ENCODE measurements at regions not wholly inside any gene's neighbourhood (a gene's known extent, or its start where the extent isn't known, plus 50 kb on each side); places are given as distances from the start of the nearest gene placed in this dataset.

GRCh38 chr1:34398241-34398915 lies 221.7 kb downstream of the C1orf94 start:
- no peak overlapping the region for H3K4me3 ChIP-seq (ENCODE audit: low read depth, low read length)
- Mint-ChIP-seq H3K9me3 (ENCODE audit: unreplicated experiment) (no peaks in the 10 kb centered on the region), H3K27me3 (ENCODE audit: insufficient read depth, unreplicated experiment) (no peaks in the 10 kb centered on the region), H3K4me3 (ENCODE audit: unreplicated experiment) (no peak overlapping the region), H3K27ac (ENCODE audit: unreplicated experiment) (no peak overlapping the region), H3K4me1 (ENCODE audit: low read depth, unreplicated experiment) (no peaks in the 10 kb centered on the region), H3K36me3 (ENCODE audit: insufficient read depth, unreplicated experiment) (no peaks in the 10 kb centered on the region)
- ChIA-PET POLR2A (no interaction called here), CTCF (no interaction called here)
- intact Hi-C loops (cut with micrococcal nuclease; ENCODE audit: unreplicated experiment): no loop called here
- no TSS peak for BruUV-seq (replicated peaks)
- H3K9me3 ChIP-seq: no peaks in the 10 kb centered on the region
- no peaks in the 10 kb centered on the region for H3K4me1 ChIP-seq
- H3K36me3 ChIP-seq (ENCODE audit: control insufficient read depth, insufficient read depth, low read length): no peaks in the 10 kb centered on the region
- no peak for DNase-seq
- H3K27me3 ChIP-seq (replicated peaks; ENCODE audit: control insufficient read depth, insufficient read depth, low read length): no peaks in the 10 kb centered on the region
- TF ChIP-seq CTCF (IDR thresholded peaks at IDR 0.05; ENCODE audit: insufficient read depth in 1 of 2, low read depth in 1 of 2, low read length in 1 of 2, severe bottlenecking in 1 of 2, unreplicated experiment in 1 of 2): no peak

- ChIA-PET CTCF (no interaction called here), POLR2A (no interaction called here)
- no peaks in the 10 kb centered on the region for H3K4me1 ChIP-seq
- Mint-ChIP-seq H3K36me3 (ENCODE audit: insufficient read depth, unreplicated experiment) (no peaks in the 10 kb centered on the region), H3K27ac (ENCODE audit: unreplicated experiment) (no peak overlapping the region), H3K4me3 (ENCODE audit: unreplicated experiment) (no peak overlapping the region), H3K4me1 (ENCODE audit: low read depth, unreplicated experiment) (no peaks in the 10 kb centered on the region), H3K9me3 (ENCODE audit: unreplicated experiment) (no peaks in the 10 kb centered on the region), H3K27me3 (ENCODE audit: insufficient read depth, unreplicated experiment) (no peaks in the 10 kb centered on the region)
- no peaks in the 10 kb centered on the region for H3K27me3 ChIP-seq (replicated peaks; ENCODE audit: control insufficient read depth, insufficient read depth, low read length)
- BruUV-seq (replicated peaks): no TSS peak
- no peaks in the 10 kb centered on the region for H3K9me3 ChIP-seq
- no peak overlapping the region for H3K4me3 ChIP-seq (ENCODE audit: low read depth, low read length)
- no peaks in the 10 kb centered on the region for H3K36me3 ChIP-seq (ENCODE audit: control insufficient read depth, insufficient read depth, low read length)
- no peak for TF ChIP-seq CTCF (IDR thresholded peaks at IDR 0.05; ENCODE audit: insufficient read depth in 1 of 2, low read depth in 1 of 2, low read length in 1 of 2, severe bottlenecking in 1 of 2, unreplicated experiment in 1 of 2)
- intact Hi-C loops (cut with micrococcal nuclease; ENCODE audit: unreplicated experiment): no loop called here
- no peak for DNase-seq
These were observed 222.2 kb downstream of the C1orf94 start for GRCh38 chr1:34398916-34399275.

- POLR2A ChIA-PET: no interaction called here
- BruUV-seq (replicated peaks): no TSS peak
These were observed 224.0 kb downstream of the C1orf94 start for GRCh38 chr1:34400675-34401074.

More at GRCh38 chr1:34400675-34401074, 224.0 kb downstream of the C1orf94 start:
- Histone ChIP-seq H3K27me3 (replicated peaks; ENCODE audit: control insufficient read depth, insufficient read depth, low read length) (no peaks in the 10 kb centered on the region), H3K9me3 (no peaks in the 10 kb centered on the region), H3K4me1 (no peaks in the 10 kb centered on the region), H3K4me3 (ENCODE audit: low read depth, low read length) (no peak overlapping the region), H3K36me3 (ENCODE audit: control insufficient read depth, insufficient read depth, low read length) (no peaks in the 10 kb centered on the region)
- H3K9me3 Mint-ChIP-seq (ENCODE audit: unreplicated experiment): no peaks in the 10 kb centered on the region
- H3K4me1 Mint-ChIP-seq (ENCODE audit: low read depth, unreplicated experiment): no peaks in the 10 kb centered on the region
- CTCF ChIA-PET: no interaction called here
- H3K4me3 Mint-ChIP-seq (ENCODE audit: unreplicated experiment): no peak overlapping the region
- H3K27me3 Mint-ChIP-seq (ENCODE audit: insufficient read depth, unreplicated experiment): no peaks in the 10 kb centered on the region
- H3K36me3 Mint-ChIP-seq (ENCODE audit: insufficient read depth, unreplicated experiment): no peaks in the 10 kb centered on the region
- H3K27ac Mint-ChIP-seq (ENCODE audit: unreplicated experiment): no peak overlapping the region
- no peak for DNase-seq
- TF ChIP-seq CTCF (IDR thresholded peaks at IDR 0.05; ENCODE audit: insufficient read depth in 1 of 2, low read depth in 1 of 2, low read length in 1 of 2, severe bottlenecking in 1 of 2, unreplicated experiment in 1 of 2): no peak
- intact Hi-C loops (cut with micrococcal nuclease; ENCODE audit: unreplicated experiment): no loop called here
